ENCODE measurements at regions not wholly inside any gene's neighbourhood (a gene's known extent, or its start where the extent isn't known, plus 50 kb on each side); places are given as distances from the start of the nearest gene placed in this dataset.

- DNase-seq, result no peak
These were observed 134.5 kb downstream of the PALM2AKAP2 start for GRCh38 chr9:109914280-109915027.

GRCh38 chr9:109916316-109916715 lies 136.3 kb downstream of the PALM2AKAP2 start:
- no peak for DNase-seq

GRCh38 chr9:109918339-109919163 lies 138.6 kb downstream of the PALM2AKAP2 start:
- DNase-seq, result peak; percentile 82

- no peak for DNase-seq
These were observed 139.9 kb downstream of the PALM2AKAP2 start for GRCh38 chr9:109919736-109920408.

- DNase-seq, result no peak
These were observed 142.8 kb downstream of the PALM2AKAP2 start for GRCh38 chr9:109922617-109923470.

- no peak for DNase-seq
These were observed 143.4 kb downstream of the PALM2AKAP2 start for GRCh38 chr9:109923471-109923760.

- no peak for DNase-seq
These were observed 143.8 kb downstream of the PALM2AKAP2 start for GRCh38 chr9:109923806-109924205.

GRCh38 chr9:109925799-109926198 lies 145.8 kb downstream of the PALM2AKAP2 start:
- DNase-seq, result no peak

GRCh38 chr9:109926421-109926869 lies 146.4 kb downstream of the PALM2AKAP2 start:
- no peak for DNase-seq

GRCh38 chr9:109931623-109932022 lies 151.6 kb downstream of the PALM2AKAP2 start:
- DNase-seq, result no peak

GRCh38 chr9:109934136-109934856 lies 154.3 kb downstream of the PALM2AKAP2 start:
- no peak for DNase-seq

- no peak for DNase-seq
These were observed 154.8 kb downstream of the PALM2AKAP2 start for GRCh38 chr9:109934857-109935215.

- no peak for DNase-seq
These were observed 155.5 kb downstream of the PALM2AKAP2 start for GRCh38 chr9:109935406-109936087.

- no peak for DNase-seq
These were observed 158.0 kb downstream of the PALM2AKAP2 start for GRCh38 chr9:109937861-109938453.

- no peak for DNase-seq
These were observed 159.8 kb downstream of the PALM2AKAP2 start for GRCh38 chr9:109939698-109940342.

- no peak for DNase-seq
These were observed 160.6 kb downstream of the PALM2AKAP2 start for GRCh38 chr9:109940561-109940960.

- DNase-seq, result no peak
These were observed 161.8 kb downstream of the PALM2AKAP2 start for GRCh38 chr9:109941771-109942170.

- DNase-seq, result no peak
These were observed 165.6 kb downstream of the PALM2AKAP2 start for GRCh38 chr9:109945573-109945972.

GRCh38 chr9:109948453-109948852 lies 168.5 kb downstream of the PALM2AKAP2 start:
- no peak for DNase-seq

- DNase-seq, result no peak
These were observed 170.9 kb downstream of the PALM2AKAP2 start for GRCh38 chr9:109950710-109951443.

Measured in NCI-H748 treated with DMSO at 0.1 percent for 48 hours (cell line).